Neutrophil (primary cell): ENCODE measurements at regions not wholly inside any gene's neighbourhood (a gene's known extent, or its start where the extent isn't known, plus 50 kb on each side); places are given as distances from the start of the nearest gene placed in this dataset.

Experiments used
- H3K27ac ChIP-seq: fragments of 200-600 bp; sonication (generic); 2 replicates; pipeline ENCODE4 v1.5.1; 2016; ENCODE audit warnings: mild to moderate bottlenecking, moderate library complexity
- H3K27me3 ChIP-seq: fragments of 200-600 bp; sonication (generic); 2 replicates; pipeline ENCODE4 v1.6.0; 2016; ENCODE audit warnings: mild to moderate bottlenecking
- H3K36me3 ChIP-seq: fragments of 200-600 bp; sonication (generic); 2 replicates; pipeline ENCODE4 v1.5.1; 2017
- H3K4me1 ChIP-seq, 2 experiments: fragments of 200-600 bp in 1 of 2; sonication (generic) in 1 of 2; 1 replicate in 1 of 2; 2 replicates in 1 of 2; pipeline versions ENCODE4 v1.5.1 to v1.6.1; 2013 to 2016; ENCODE audit warnings: low read depth in 1 of 2, low read length in 1 of 2, mild to moderate bottlenecking in 1 of 2, moderate library complexity in 1 of 2; ENCODE audit not compliant: control insufficient read depth in 1 of 2, insufficient read depth in 1 of 2
- H3K4me3 ChIP-seq, 2 experiments: fragments of 200-600 bp in 1 of 2; sonication (generic) in 1 of 2; 1 replicate in 1 of 2; 2 replicates in 1 of 2; pipeline ENCODE4 v1.5.1; 2013 to 2016; ENCODE audit warnings: low read depth in 1 of 2, low read length in 1 of 2, mild to moderate bottlenecking in 1 of 2, moderate library complexity in 1 of 2
- H3K9me3 ChIP-seq: fragments of 200-600 bp; sonication (generic); 2 replicates; pipeline ENCODE4 v1.5.1; 2016
- TF ChIP-seq, protein P1 (sequence below): fragments of 200-600 bp; sonication (generic); IDR thresholded peaks from 2 replicates; pipeline ENCODE4 v1.5.1; 2016; ENCODE audit warnings: antibody characterized with exemption

DNA sequence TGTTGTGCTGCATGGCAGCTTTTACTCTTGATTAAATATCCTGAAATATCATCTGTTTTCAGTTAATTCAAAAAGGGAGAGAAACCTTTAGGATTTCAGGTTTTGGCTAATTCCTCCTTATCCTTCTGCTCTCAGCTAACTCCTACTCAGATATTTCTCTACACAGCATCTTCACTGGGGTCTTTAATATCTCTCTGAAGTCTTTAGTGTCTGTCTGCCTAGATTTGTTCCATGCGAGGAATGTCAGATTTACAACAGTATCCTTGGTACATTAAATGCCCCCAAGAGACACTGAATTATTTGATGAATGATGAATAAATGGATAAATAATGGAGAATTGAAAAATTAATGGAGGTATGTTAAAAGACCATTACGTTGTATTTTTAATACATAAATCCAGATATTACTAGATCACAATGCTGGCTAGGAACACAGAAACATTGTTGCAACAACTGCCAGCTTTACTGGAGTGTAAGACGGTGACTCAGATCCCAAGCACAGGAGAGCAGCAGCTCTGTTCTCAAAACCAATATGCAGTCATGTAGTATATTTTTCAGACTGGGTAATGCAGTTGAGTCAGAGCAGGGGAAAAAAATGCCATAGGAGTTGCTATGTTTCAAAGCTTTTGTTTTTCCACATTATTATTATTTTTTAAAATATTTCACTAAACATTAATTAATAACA lies 388.0 kb upstream of the SYT4 start:
- no peaks in the 10 kb centered on the region for H3K27me3 ChIP-seq
- H3K4me1 ChIP-seq: no peaks in the 10 kb centered on the region
- H3K9me3 ChIP-seq: no peaks in the 10 kb centered on the region
- H3K27ac ChIP-seq: no peak overlapping the region
- TF ChIP-seq, protein P1, sequence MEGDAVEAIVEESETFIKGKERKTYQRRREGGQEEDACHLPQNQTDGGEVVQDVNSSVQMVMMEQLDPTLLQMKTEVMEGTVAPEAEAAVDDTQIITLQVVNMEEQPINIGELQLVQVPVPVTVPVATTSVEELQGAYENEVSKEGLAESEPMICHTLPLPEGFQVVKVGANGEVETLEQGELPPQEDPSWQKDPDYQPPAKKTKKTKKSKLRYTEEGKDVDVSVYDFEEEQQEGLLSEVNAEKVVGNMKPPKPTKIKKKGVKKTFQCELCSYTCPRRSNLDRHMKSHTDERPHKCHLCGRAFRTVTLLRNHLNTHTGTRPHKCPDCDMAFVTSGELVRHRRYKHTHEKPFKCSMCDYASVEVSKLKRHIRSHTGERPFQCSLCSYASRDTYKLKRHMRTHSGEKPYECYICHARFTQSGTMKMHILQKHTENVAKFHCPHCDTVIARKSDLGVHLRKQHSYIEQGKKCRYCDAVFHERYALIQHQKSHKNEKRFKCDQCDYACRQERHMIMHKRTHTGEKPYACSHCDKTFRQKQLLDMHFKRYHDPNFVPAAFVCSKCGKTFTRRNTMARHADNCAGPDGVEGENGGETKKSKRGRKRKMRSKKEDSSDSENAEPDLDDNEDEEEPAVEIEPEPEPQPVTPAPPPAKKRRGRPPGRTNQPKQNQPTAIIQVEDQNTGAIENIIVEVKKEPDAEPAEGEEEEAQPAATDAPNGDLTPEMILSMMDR: no peak
- H3K4me3 ChIP-seq: no peak overlapping the region
- no peaks in the 10 kb centered on the region for H3K36me3 ChIP-seq

DNA sequence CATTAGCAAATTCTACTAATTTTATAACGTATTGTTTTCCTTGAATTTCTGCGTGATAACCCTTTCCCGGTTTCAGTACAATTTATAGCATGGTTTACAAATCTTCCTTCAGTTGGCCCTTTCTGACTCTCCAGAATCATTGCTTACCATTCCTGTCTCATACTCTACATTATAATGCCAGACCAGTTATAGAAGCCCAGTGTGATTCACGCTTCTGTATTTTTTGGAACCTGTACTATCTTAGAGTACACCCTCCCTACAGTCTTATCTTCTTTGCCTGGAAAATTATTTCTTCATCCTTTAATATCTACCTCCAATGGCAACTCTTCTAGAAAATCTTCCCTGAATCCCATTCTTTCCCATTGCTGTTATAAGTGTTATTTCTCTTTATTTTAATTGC lies 391.6 kb upstream of the SYT4 start:
- H3K36me3 ChIP-seq: no peaks in the 10 kb centered on the region
- H3K4me3 ChIP-seq: no peak overlapping the region
- H3K4me1 ChIP-seq: no peaks in the 10 kb centered on the region
- no peaks in the 10 kb centered on the region for H3K9me3 ChIP-seq
- TF ChIP-seq, protein P1: no peak
- H3K27me3 ChIP-seq: no peaks in the 10 kb centered on the region
- H3K27ac ChIP-seq: no peak overlapping the region

GRCh38 chr18:43671431-43671830 lies 394.1 kb upstream of the SYT4 start:
- TF ChIP-seq, protein P1: no peak
- Histone ChIP-seq H3K27ac (no peak overlapping the region), H3K36me3 (no peaks in the 10 kb centered on the region), H3K4me3 (no peak overlapping the region), H3K27me3 (no peaks in the 10 kb centered on the region), H3K9me3 (no peaks in the 10 kb centered on the region), H3K4me1 (no peaks in the 10 kb centered on the region)

DNA sequence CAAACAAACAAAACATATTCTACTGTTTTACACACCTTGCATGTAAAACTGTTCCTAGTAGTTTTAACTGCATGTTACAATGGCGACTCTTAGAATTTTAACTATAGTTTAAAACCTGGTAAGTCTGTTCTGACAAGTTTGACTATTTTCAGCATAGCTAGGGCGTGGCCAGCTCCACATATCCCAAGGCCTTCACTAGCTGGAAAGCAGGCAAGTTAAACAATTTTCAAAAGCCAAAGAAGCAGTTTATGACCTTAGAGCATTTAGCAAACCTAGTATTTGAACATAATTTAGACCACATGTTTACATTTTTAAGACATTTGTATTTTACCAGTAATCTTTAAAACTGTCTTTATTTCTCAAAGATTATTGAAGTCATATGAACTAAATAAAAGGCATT lies 402.8 kb upstream of the SYT4 start:
- H3K27ac ChIP-seq: no peak overlapping the region
- no peaks in the 10 kb centered on the region for H3K36me3 ChIP-seq
- H3K27me3 ChIP-seq: no peaks in the 10 kb centered on the region
- H3K4me1 ChIP-seq: no peaks in the 10 kb centered on the region
- no peaks in the 10 kb centered on the region for H3K9me3 ChIP-seq
- TF ChIP-seq, protein P1: no peak
- no peak overlapping the region for H3K4me3 ChIP-seq

DNA sequence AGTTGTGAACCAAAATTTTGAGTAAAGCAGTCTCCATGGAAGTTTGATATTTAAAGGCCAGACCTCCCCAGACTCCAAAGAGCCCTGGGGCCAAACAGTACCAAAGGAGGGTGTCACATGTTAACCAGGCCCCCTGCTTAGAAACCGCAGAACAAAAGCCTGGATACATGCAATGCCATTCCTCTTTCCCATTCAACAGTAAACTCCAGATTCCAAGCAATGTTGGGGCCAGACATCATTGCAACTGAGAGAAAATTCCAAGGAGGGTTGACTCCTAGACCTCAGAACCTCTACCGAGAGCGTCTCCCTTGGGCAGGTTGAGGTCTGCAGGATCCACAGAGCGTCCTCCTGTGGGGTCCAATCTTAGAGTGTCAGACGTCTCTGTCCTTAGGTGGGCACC lies 404.4 kb upstream of the SYT4 start:
- Histone ChIP-seq H3K9me3 (no peaks in the 10 kb centered on the region), H3K4me1 (no peaks in the 10 kb centered on the region), H3K27ac (no peak overlapping the region), H3K36me3 (no peaks in the 10 kb centered on the region), H3K27me3 (no peaks in the 10 kb centered on the region), H3K4me3 (no peak overlapping the region)
- TF ChIP-seq, protein P1: no peak
